ENCODE measurements at regions not wholly inside any gene's neighbourhood (a gene's known extent, or its start where the extent isn't known, plus 50 kb on each side); places are given as distances from the start of the nearest gene placed in this dataset.

- Histone ChIP-seq H3K4me1 (no peaks in the 10 kb centered on the region), H3K9ac (ENCODE audit: low read depth in 2 of 2, low read length in 2 of 2) (no peak overlapping the region), H3K4me3 (no peak overlapping the region), H3K27ac (no peak overlapping the region), H3K27me3 (no peaks in the 10 kb centered on the region), H3K36me3 (no peaks in the 10 kb centered on the region), H3K9me3 (no peaks in the 10 kb centered on the region)
- DNase-seq: no peak
- no peak for TF ChIP-seq CTCF (IDR thresholded peaks at IDR 0.05)
- intact Hi-C loops (cut with DNase I): no loop called here
Observed at GRCh38 chr6:146957181-146958093, 246.8 kb upstream of the STXBP5 start.

DNA sequence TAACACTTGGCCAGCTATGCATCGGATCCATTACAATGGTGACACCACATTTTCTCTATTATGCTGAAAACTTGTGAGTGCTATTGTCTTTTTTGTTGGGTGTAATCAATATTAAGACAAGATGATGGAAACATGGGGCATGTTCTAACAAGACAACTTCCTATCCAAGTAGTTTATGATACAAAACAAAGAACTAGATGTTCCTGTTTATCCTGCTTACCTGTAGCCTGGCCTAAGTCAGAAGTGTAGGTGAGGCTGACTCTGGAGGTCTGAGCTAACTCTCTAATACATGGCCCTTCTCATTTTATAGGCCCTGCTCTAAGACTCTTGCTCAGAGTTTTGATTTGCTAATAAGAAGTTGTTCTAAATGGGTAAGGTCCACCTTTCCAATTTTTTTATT, 242.4 kb upstream of the STXBP5 start:
- no peak overlapping the region for H3K4me3 ChIP-seq
- no peak overlapping the region for H3K27ac ChIP-seq
- TF ChIP-seq CTCF (IDR thresholded peaks at IDR 0.05): no peak
- H3K36me3 ChIP-seq: no peaks in the 10 kb centered on the region
- no peaks in the 10 kb centered on the region for H3K27me3 ChIP-seq
- intact Hi-C loops (cut with DNase I): no loop called here
- H3K9me3 ChIP-seq: no peaks in the 10 kb centered on the region
- no peak overlapping the region for H3K9ac ChIP-seq (ENCODE audit: low read depth in 2 of 2, low read length in 2 of 2)
- DNase-seq: no peak
- H3K4me1 ChIP-seq: no peaks in the 10 kb centered on the region

GRCh38 chr6:146962329-146962728, 241.9 kb upstream of the STXBP5 start:
- no peaks in the 10 kb centered on the region for H3K36me3 ChIP-seq
- H3K4me3 ChIP-seq: no peak overlapping the region
- no peak overlapping the region for H3K27ac ChIP-seq
- no peak for TF ChIP-seq CTCF (IDR thresholded peaks at IDR 0.05)
- H3K9me3 ChIP-seq: no peaks in the 10 kb centered on the region
- no peak for DNase-seq
- no peak overlapping the region for H3K9ac ChIP-seq (ENCODE audit: low read depth in 2 of 2, low read length in 2 of 2)
- intact Hi-C loops (cut with DNase I): no loop called here
- H3K27me3 ChIP-seq: no peaks in the 10 kb centered on the region
- no peaks in the 10 kb centered on the region for H3K4me1 ChIP-seq

DNA sequence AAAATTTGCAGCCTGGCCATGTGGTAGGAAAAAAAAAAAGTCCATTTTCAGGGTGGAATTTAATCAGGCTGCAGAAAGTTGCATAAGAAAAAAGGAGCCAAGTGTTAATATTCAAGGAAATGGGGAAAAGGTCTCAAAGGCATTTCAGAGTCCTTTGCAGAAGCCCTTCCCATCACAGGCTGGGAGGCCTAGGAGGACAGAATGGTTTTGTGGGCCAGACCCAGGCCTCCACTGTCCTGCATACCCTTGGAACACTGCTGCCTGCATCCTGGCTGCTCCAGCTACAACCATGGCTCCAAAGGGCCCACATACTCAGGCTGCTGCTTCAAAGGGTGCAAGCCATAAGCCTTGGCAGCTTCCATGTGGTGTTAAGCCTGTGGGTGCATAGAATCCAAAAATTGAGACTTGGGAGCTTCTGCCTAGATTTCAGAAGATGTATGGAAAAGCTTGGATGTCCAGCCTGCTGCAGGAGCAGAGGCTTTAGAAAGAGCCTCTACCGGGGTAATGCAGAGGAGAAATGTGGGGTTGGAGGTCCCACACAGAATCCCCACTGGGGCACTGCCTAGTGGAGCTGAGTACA, 239.0 kb upstream of the STXBP5 start:
- Histone ChIP-seq H3K9ac (ENCODE audit: low read depth in 2 of 2, low read length in 2 of 2) (no peak overlapping the region), H3K9me3 (no peaks in the 10 kb centered on the region), H3K36me3 (no peaks in the 10 kb centered on the region), H3K27ac (no peak overlapping the region), H3K4me1 (no peaks in the 10 kb centered on the region), H3K4me3 (no peak overlapping the region), H3K27me3 (no peaks in the 10 kb centered on the region)
- TF ChIP-seq CTCF (IDR thresholded peaks at IDR 0.05): no peak
- intact Hi-C loops (cut with DNase I): no loop called here
- DNase-seq: no peak

DNA sequence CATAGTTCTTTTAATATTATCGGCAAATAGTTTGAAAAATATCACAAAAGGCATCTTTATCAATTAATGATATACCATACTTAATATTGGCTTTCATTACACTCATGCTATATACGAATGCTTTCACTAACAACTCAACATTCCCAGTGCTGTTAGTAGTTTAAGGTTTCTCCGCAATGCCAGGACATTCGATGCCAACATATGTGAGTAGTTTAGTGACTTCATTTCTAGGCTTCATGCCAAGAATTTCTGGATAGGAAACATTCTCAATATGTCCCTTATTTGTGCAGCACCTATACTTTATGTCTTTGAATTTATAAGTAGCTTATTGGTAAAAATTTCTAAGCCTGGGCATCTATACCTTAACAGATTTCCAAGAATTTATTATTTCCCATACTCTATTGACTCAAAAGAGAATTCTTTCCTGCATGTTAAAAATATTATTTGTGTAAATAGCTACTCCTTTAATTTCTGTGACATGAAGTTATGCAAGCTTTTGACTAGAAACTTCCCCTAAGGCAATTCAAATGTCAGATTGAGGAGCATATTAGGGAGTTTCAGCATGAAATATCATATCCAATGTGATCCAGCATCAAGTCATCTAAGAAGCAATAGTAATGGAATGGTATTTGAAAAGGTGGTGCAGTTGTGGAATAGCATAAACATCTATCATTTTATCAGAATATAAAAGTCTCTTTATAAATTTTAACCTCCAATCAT, 236.0 kb upstream of the STXBP5 start:
- H3K27ac ChIP-seq: no peak overlapping the region
- no peak for DNase-seq
- no peaks in the 10 kb centered on the region for H3K36me3 ChIP-seq
- no peaks in the 10 kb centered on the region for H3K9me3 ChIP-seq
- no peak overlapping the region for H3K4me3 ChIP-seq
- no peak for TF ChIP-seq CTCF (IDR thresholded peaks at IDR 0.05)
- no peaks in the 10 kb centered on the region for H3K4me1 ChIP-seq
- no peaks in the 10 kb centered on the region for H3K27me3 ChIP-seq
- intact Hi-C loops (cut with DNase I): no loop called here
- H3K9ac ChIP-seq (ENCODE audit: low read depth in 2 of 2, low read length in 2 of 2): no peak overlapping the region
